AG04449 (cell line): ENCODE measurements at regions not wholly inside any gene's neighbourhood (a gene's known extent, or its start where the extent isn't known, plus 50 kb on each side); places are given as distances from the start of the nearest gene placed in this dataset.
"Not testable (repeated sequence)": the region's sequence is repeated elsewhere in the genome, so short reads cannot be mapped to it uniquely, and the experiment has no call there.

Experiments
- CTCF ChIA-PET: fragments of 350-600 bp; formaldehyde crosslinking; extraction: SDS; loops from one replicate; lab custom pipeline; 2021; ENCODE audit warnings: antibody characterized with exemption; lab: Yijun Ruan, JAX
- POLR2A ChIA-PET: fragments of 400-600, 350-600 bp; formaldehyde crosslinking; extraction: SDS; loops from one replicate; lab custom pipeline; 2020; ENCODE audit warnings: antibody characterized with exemption, inconsistent platforms; lab: Yijun Ruan, JAX
- DNase-seq: peaks from one replicate; pipeline ENCODE4 v3.0.0-alpha.2; 2010; ENCODE audit warnings: low read depth, low spot score
- H3K4me3 ChIP-seq: 2 replicates; pipeline ENCODE4 v1.5.1; 2011; ENCODE audit warnings: low read depth, mild to moderate bottlenecking, control low read depth, low read length
- CTCF ChIP-seq: IDR thresholded peaks from one replicate; pipeline ENCODE4 v1.5.1; 2011; ENCODE audit warnings: mild to moderate bottlenecking, moderate library complexity, low read length, control low read depth, inconsistent platforms; ENCODE audit not compliant: insufficient read depth; ENCODE audit errors: missing control alignments

- no peak for TF ChIP-seq CTCF
- ChIA-PET POLR2A (no interaction called here), CTCF (no interaction called here)
- H3K4me3 ChIP-seq = no peak overlapping the region
- DNase-seq = no peak
Observed at GRCh38 chr9:135173066-135173465, 85.6 kb downstream of the OLFM1 start.

GRCh38 chr9:135174248-135174647 is 86.8 kb downstream of the OLFM1 start:
- no peak for TF ChIP-seq CTCF
- no peak for DNase-seq
- POLR2A ChIA-PET = no interaction called here
- CTCF ChIA-PET = no interaction called here
- no peak overlapping the region for H3K4me3 ChIP-seq

GRCh38 chr9:135174981-135175380 is 87.5 kb downstream of the OLFM1 start:
- CTCF ChIA-PET = no interaction called here
- no peak overlapping the region for H3K4me3 ChIP-seq
- POLR2A ChIA-PET = no interaction called here
- TF ChIP-seq CTCF = no peak
- DNase-seq = no peak

- H3K4me3 ChIP-seq = no peak overlapping the region
- DNase-seq = no peak
- TF ChIP-seq CTCF = no peak
- ChIA-PET CTCF (no interaction called here), POLR2A (no interaction called here)
Observed at GRCh38 chr9:135176284-135176683, 88.8 kb downstream of the OLFM1 start.

DNA sequence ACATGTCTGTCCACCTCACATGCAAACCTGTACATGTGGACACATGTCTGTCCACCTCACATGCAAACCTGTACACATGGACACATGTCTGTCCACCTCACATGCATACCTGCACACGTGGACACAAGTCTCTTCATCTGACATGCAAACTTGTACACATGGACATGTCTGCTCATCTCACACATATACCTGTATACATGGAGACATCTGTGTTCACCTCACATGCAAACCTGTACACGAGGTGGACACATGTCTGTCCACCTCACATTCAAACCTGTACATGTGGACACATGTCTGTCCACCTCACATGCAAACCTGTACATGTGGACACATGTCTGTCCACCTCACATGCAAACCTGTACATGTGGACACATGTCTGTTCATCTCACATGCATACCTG is 90.1 kb downstream of the OLFM1 start:
- POLR2A ChIA-PET, DNase-seq, CTCF ChIA-PET, H3K4me3 ChIP-seq: not testable (repeated sequence)

DNA sequence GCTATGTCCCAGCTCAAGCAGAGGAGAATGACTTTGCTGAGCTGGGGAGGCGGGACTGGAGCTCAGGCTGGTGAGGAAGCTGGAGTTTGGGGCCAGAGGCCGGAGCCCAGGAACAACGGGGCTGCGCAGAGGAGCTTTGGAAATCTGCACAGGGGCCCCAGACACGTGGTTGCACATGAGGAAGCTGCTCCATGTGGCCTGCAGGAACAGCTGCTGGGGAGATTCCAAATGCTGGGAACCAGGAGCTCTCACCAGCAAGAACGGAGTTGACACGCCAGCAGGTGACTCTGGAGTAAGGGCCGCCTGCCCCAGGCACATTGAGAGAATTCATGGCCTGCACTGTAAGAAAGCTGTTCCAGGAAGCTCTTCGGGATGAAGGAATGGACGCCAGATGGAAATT is 91.0 kb downstream of the OLFM1 start:
- TF ChIP-seq CTCF = no peak
- ChIA-PET CTCF (no interaction called here), POLR2A (no interaction called here)
- DNase-seq = no peak
- H3K4me3 ChIP-seq = no peak overlapping the region

GRCh38 chr9:135179041-135179440 is 91.6 kb downstream of the OLFM1 start:
- no peak for TF ChIP-seq CTCF
- no peak overlapping the region for H3K4me3 ChIP-seq
- ChIA-PET POLR2A (no interaction called here), CTCF (no interaction called here)
- DNase-seq = no peak
